Smooth muscle cell (in vitro differentiated cells): ENCODE measurements at regions not wholly inside any gene's neighbourhood (a gene's known extent, or its start where the extent isn't known, plus 50 kb on each side); places are given as distances from the start of the nearest gene placed in this dataset.
"Not testable (repeated sequence)": the region's sequence is repeated elsewhere in the genome, so short reads cannot be mapped to it uniquely, and the experiment has no call there.

ENCODE experiments used
- DNase-seq: peaks from one replicate; lab custom pipeline; 2025; ENCODE audit not compliant: unreplicated experiment; lab: John Stamatoyannopoulos, UW
- H2AFZ ChIP-seq: fragments of 200-600 bp; sonication (generic); 2 replicates; pipeline ENCODE4 v1.6.0; 2016; ENCODE audit warnings: antibody characterized with exemption, low read depth, mild to moderate bottlenecking
- H3F3A ChIP-seq: fragments of 200-600 bp; sonication (generic); 2 replicates; pipeline ENCODE4 v1.6.0; 2017; ENCODE audit warnings: antibody characterized with exemption, low read depth
- H3K27ac ChIP-seq: fragments of 200-600 bp; sonication (generic); 2 replicates; pipeline ENCODE4 v1.5.1; 2016; ENCODE audit warnings: low read depth, mild to moderate bottlenecking
- H3K27me3 ChIP-seq: fragments of 200-600 bp; sonication (generic); 2 replicates; pipeline ENCODE4 v1.6.1; 2016; ENCODE audit warnings: low read depth, mild to moderate bottlenecking
- H3K36me3 ChIP-seq: fragments of 200-600 bp; sonication (generic); 2 replicates; pipeline ENCODE4 v1.5.1; 2016; ENCODE audit warnings: low read depth
- H3K4me1 ChIP-seq: fragments of 200-600 bp; sonication (generic); 2 replicates; pipeline ENCODE4 v1.5.1; 2016; ENCODE audit warnings: low read depth
- H3K4me2 ChIP-seq: fragments of 200-600 bp; sonication (generic); 2 replicates; pipeline ENCODE4 v1.6.0; 2016; ENCODE audit warnings: mild to moderate bottlenecking
- H3K4me3 ChIP-seq: fragments of 200-600 bp; sonication (generic); 2 replicates; pipeline ENCODE4 v1.5.1; 2016; ENCODE audit warnings: mild to moderate bottlenecking
- H3K79me2 ChIP-seq: fragments of 200-600 bp; sonication (generic); 2 replicates; pipeline ENCODE4 v1.6.0; 2016; ENCODE audit warnings: low read depth, mild to moderate bottlenecking
- H3K9ac ChIP-seq: fragments of 200-600 bp; sonication (generic); 2 replicates; pipeline ENCODE4 v1.6.0; 2016; ENCODE audit warnings: low read depth
- H3K9me3 ChIP-seq: fragments of 200-600 bp; sonication (generic); replicated peaks from 2 replicates; pipeline ENCODE4 v1.5.1; 2016; ENCODE audit warnings: low read depth
- H4K20me1 ChIP-seq: fragments of 200-600 bp; sonication (generic); 2 replicates; pipeline ENCODE4 v1.6.0; 2016; ENCODE audit warnings: low read depth
- CTCF ChIP-seq: fragments of 200-600 bp; sonication (generic); IDR thresholded peaks from 2 replicates; pipeline ENCODE4 v1.5.1; 2017; ENCODE audit warnings: borderline replicate concordance, mild to moderate bottlenecking, antibody characterized with exemption; ENCODE audit not compliant: insufficient read depth, poor library complexity, severe bottlenecking
- WGBS: methylation state at CpG from one replicate; pipeline ENCODE4 v1.1.7; 2016; ENCODE audit warnings: low lambda C conversion rate; 5-methylcytosine and 5-hydroxymethylcytosine counted together

DNA sequence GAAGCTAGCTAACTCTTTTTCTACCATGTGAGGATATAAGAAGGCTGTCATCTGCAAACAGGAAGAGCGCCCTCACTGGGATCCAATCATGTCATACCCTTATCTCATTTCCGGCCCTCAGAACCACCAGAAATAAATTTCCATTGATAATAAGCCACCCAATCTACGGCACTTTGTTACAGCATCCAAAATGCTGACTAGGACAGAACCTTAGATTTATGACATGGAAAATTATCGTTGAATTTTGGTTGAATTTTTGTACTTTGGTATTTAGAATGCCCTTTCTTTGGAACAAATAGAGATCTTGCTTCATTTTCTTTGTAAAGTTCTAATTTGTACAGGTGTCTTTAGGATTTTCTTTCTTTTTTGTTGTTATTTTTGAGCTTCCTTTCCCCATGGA, 53.3 kb upstream of the CYLC2 start:
- Histone ChIP-seq H3K27ac (no peak overlapping the region), H3K4me3 (no peak overlapping the region), H3K27me3 (no peaks in the 10 kb centered on the region), H3K79me2 (no peaks in the 10 kb centered on the region), H3K36me3 (no peaks in the 10 kb centered on the region), H3K9ac (no peak overlapping the region), H3F3A (no peaks in the 10 kb centered on the region), H3K9me3 (no peaks in the 10 kb centered on the region), H3K4me1 (no peaks in the 10 kb centered on the region), H2AFZ (no peak overlapping the region), H4K20me1 (no peaks in the 10 kb centered on the region), H3K4me2 (no peak overlapping the region)
- WGBS, result 84% methylated on average over 4 of the region's 4 CpGs
- DNase-seq, result no peak
- no peak for TF ChIP-seq CTCF

- H3K9me3 ChIP-seq, result no peaks in the 10 kb centered on the region
- no peaks in the 10 kb centered on the region for H4K20me1 ChIP-seq
- DNase-seq, result no peak
- H3K4me3 ChIP-seq, result no peak overlapping the region
- 91% methylated on average over 1 of the region's 1 CpG for WGBS
- H3K27me3 ChIP-seq, result no peaks in the 10 kb centered on the region
- H3K9ac ChIP-seq, result no peak overlapping the region
- no peak overlapping the region for H3K27ac ChIP-seq
- no peaks in the 10 kb centered on the region for H3F3A ChIP-seq
- H3K4me1 ChIP-seq, result no peaks in the 10 kb centered on the region
- H3K4me2 ChIP-seq, result no peak overlapping the region
- no peak overlapping the region for H2AFZ ChIP-seq
- no peaks in the 10 kb centered on the region for H3K36me3 ChIP-seq
- TF ChIP-seq CTCF, result no peak
- H3K79me2 ChIP-seq, result no peaks in the 10 kb centered on the region
Measured at GRCh38 chr9:102922526-102922925, 72.6 kb upstream of the CYLC2 start.

DNA sequence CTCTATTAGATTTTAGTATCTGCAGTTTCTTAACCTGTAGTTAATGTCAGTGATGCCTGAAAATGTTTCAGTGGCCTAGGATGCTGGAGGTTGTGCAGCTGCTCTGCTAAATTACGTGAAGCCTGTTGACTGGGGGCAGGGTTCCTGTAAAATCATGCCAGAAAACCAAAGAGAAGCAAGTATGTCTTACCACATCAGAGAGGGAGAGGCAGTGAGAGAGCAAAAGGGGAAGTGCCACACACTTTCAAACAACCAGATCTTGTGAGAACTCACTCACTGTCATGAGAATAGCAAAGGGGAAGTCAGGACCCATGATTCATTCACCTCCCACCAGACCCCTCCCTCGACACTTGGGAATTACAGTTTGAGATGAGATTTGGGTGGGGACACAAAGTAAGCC, 83.9 kb upstream of the CYLC2 start:
- H3K4me2 ChIP-seq, result no peak overlapping the region
- no peaks in the 10 kb centered on the region for H3K27me3 ChIP-seq
- WGBS, result 54% methylated on average over 2 of the region's 2 CpGs
- no peak for TF ChIP-seq CTCF
- H3F3A ChIP-seq, result no peaks in the 10 kb centered on the region
- no peak overlapping the region for H3K4me3 ChIP-seq
- no peaks in the 10 kb centered on the region for H3K9me3 ChIP-seq
- H3K9ac ChIP-seq, result no peak overlapping the region
- no peaks in the 10 kb centered on the region for H3K79me2 ChIP-seq
- H3K27ac ChIP-seq, result no peak overlapping the region
- no peak overlapping the region for H2AFZ ChIP-seq
- no peaks in the 10 kb centered on the region for H4K20me1 ChIP-seq
- H3K4me1 ChIP-seq, result no peaks in the 10 kb centered on the region
- no peaks in the 10 kb centered on the region for H3K36me3 ChIP-seq
- DNase-seq, result no peak

- not testable (repeated sequence) for H3K36me3 ChIP-seq, H3K9me3 ChIP-seq, H3K9ac ChIP-seq, H3K27me3 ChIP-seq, H3K27ac ChIP-seq, H4K20me1 ChIP-seq, H3K4me1 ChIP-seq, H3K79me2 ChIP-seq, H3K4me3 ChIP-seq, H3F3A ChIP-seq, H2AFZ ChIP-seq, DNase-seq, H3K4me2 ChIP-seq
- WGBS, result 91% methylated on average over 8 of the region's 8 CpGs
Measured at GRCh38 chr9:102905795-102906194, 89.3 kb upstream of the CYLC2 start.
